GM19438 (cell line): ENCODE measurements at regions not wholly inside any gene's neighbourhood (a gene's known extent, or its start where the extent isn't known, plus 50 kb on each side); places are given as distances from the start of the nearest gene placed in this dataset.
"Not testable (repeated sequence)": the region's sequence is repeated elsewhere in the genome, so short reads cannot be mapped to it uniquely, and the experiment has no call there.

Source experiments
- ATAC-seq: cut with Tn5 transposase; IDR thresholded peaks from one replicate; pipeline ENCODE4 v1.9.1; 2021; ENCODE audit warnings: low read depth; ENCODE audit not compliant: unreplicated experiment

DNA sequence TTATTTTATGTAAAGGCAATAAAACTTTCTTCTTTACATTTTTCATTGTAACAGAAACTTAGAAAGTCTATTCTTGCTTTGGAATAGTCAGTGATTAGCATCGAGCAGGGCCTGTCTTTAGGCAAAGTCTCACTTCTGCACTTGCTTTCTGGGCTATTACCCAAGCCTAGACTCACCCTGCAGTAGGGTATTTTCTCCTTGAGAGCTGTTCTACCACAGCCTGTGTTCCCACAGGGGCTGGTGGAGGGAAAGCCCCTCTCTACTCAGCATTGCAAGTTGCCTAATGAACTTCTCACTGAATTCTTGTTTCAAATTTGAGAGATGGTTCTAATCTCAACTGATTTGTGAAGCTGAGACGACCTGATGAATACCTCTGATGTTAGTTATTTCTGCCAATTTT lies 111.7 kb upstream of the KLHL14 start:
- peak; percentile 70 for ATAC-seq

DNA sequence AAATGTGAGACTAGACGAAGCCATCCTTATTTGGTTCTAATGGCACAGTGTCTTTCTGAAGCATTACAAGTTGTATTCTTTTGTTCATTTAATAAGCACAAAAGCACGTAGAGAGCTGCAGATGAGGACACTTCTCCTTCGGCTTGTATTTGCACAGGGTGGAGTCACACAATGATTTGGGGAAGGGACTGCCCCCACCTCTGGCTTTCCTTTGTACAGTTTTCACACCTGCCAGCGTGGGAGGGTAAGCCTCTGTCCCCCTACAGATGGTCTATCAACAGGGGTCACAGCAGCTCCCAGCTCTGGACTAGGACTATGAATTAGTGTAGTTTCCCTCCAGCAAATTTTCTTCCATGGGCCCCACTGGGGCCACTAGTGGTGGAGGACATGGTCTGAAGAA lies 108.2 kb upstream of the KLHL14 start:
- no peak for ATAC-seq

DNA sequence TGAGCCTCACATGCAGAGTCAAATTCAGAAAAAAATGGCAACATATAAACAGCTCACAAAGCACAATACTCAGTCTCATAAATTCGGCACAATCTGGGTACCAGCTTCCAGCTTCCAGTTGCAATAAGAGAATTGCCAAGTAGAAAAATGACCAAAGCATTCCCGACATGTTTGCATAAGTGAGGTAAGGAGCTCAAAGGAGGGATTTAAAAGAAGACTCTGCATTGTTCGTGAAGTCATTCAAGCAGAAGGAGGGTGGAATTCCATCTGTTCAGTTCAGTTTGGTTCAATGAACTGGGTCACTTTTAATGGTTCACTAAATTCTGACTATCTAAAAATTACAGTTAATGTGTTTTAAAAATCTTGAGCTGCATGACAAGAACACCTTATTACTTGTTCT lies 106.7 kb upstream of the KLHL14 start:
- ATAC-seq = no peak

DNA sequence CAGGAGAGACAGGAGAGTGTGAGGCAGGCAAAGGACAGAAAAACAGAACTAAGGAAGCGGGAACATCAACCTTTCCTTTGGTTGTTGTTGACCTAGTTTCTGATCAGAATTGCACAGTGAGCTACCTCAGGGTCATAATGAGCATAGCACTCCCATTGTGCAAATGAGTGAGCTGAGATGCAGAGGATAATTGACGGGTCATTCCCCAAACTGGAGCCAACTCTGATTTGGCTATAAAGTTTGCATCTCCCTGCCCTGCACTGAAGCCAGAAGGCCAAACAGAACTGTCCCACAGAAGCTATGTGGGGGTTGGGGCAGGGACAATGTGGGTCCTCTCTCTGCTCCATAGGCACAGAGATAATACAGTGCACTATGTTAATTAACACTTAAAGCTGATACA lies 105.6 kb upstream of the KLHL14 start:
- no peak for ATAC-seq

DNA sequence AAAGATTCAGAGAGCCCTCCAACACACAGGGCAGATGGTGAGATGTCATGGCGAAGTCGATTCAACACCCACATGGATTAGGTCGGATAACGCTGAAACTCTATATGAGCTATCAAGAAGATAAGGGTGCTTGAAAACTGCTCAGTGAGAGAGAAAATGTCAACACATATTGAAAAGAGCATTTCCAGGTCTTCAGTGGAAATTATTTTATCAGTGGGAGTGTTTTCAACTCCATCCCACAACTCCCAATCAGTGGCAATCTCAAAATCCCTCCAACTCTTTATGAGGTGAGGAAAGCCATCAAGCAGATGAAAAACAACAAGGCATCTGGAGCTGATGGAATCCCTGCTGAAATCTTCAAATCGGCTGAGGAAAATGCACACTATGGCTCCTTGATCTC lies 104.5 kb upstream of the KLHL14 start:
- ATAC-seq = no peak

DNA sequence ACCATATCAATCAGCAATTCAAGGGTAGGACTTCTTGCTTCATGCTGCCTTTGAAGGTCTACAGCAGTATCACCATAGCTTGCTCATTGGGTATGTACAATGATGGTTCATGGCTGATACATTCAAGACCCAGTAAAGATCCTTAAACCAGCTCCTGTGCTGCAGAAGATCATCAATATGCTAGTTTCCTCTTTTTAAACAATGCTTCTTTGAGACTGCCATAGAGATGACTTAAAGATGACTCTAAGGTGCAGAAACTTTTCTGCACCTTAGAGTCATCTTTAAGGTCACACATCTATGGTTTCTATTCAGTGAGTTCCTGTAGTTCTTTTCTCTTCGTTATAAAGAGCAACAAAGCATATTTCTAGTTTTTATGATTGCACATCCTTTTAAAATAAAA lies 102.8 kb upstream of the KLHL14 start:
- no peak for ATAC-seq

DNA sequence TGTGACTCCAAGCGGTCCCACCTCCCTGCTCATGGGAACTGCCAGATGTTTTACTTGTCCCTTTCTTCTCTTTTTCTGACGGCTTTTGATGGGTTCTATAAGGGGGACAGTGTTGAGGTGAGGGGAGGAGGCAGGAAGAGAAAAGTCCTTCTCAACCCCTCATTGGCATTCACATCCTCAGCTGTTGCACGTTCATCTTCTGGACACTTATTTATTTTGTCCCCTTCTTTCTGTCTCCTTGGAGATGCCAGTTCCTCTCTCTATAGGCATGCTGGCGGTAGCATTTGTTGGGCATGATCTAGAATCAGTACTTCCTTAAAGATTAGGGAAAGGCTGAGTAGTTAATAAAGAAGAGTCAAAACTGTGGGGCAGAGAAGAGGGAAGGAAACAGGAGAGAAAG lies 99.0 kb upstream of the KLHL14 start:
- no peak for ATAC-seq

DNA sequence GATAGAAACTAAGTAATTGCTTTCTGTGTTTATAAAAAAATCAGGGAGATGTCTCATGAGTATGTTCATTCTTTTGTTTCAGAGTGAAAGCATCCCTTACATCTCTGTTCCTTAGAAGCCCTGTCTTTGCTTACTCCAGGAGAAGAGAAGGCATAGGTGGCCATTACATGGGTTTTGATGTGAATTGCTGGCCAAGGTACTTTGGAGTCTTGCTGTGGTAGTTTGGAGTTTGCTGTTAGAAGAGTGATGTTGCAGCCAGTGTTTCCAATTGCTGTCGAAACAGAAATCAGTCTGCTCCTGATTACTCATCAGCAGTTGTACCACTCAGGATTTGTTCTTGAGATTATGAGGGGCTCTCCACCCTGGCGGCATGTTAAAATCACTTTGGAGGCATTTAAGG lies 97.8 kb upstream of the KLHL14 start:
- ATAC-seq = no peak

DNA sequence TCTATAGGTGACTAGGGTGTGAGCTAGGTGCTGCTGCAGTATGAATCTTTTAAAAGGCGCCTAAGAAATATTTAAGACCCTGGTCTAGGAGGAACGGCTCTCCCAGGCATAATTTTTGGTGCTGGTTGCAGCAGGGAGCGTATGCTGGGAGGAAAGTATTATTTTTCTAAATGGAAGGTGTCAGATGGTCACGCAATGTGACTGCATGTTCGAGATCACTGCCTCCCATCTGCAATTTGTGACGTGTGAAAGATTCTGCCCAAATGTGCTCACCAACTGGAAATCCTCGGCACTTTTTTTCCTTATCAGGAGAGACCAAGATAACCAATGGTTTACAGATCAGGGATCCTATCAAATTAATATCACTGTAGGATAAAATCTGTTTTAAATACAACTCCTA lies 95.6 kb upstream of the KLHL14 start:
- no peak for ATAC-seq

DNA sequence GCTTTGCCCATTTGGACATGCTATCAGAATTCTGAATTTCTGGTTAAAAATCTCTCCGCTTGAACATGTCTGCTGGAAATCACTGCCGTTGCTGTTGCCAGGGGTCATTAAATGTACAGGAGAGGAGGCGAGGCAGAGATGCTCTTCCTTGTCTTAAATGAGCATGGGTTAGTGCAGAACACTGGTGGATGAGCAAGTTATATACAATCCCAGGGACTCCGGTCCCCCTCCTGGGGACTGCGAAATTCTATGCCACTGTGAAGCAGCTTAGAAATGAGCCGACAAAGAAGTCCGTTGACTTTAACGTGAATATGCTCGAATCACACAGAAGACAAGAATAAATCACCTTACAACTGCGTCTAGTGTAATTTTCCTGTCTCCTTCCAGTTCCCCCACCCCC lies 95.1 kb upstream of the KLHL14 start:
- ATAC-seq = no peak

DNA sequence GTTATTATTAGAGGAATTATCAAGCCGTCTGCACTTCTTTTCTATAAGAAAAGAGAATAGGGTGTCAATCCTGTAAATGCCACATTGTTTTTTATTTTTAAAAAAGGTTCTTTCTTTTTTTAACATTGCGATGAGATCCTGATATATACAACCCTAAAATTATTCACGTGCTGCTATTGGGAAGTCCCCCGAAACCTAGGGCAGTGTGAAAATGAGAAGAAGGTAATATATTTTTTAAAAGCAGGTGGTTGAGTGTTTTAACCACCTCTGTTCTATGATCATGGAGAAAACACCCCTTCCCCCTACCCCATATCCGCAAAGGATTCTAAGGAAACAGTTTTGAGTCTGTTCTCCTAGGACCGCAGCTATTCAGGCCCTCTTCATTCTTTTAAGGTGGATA lies 94.5 kb upstream of the KLHL14 start:
- ATAC-seq = no peak

DNA sequence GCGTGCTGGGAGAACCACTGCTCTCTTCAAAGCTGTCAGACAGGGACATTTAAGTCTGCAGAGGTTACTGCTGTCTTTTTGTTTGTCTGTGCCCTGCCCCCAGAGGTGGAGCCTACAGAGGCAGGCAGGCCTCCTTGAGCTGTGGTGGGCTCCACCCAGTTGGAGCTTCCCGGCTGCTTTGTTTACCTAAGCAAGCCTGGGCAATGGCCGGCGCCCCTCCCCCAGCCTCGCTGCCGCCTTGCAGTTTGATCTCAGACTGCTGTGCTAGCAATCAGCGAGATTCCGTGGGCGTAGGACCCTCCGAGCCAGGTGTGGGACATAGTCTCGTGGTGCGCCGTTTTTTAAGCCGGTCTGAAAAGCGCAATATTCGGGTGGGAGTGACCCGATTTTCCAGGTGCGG lies 89.2 kb upstream of the KLHL14 start:
- not testable (repeated sequence) for ATAC-seq

DNA sequence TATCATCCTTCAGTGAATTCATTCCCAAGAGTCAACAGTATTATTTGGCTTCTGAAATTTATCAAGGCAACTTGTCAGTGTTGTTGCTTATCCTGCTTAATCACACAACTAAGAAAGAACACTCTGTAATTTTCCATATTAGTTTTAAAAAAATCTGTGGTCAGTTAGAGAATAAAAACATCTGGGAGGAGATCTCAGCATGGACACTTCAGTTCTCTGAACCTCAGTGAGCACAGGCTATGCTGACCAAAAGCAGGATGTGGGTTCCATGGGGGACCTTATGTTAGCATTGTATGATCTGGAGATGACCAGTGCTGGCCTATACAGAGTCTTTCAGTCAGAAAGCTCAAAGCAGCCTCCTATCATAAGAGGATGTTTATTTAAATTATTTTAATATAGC lies 79.1 kb upstream of the KLHL14 start:
- no peak for ATAC-seq

DNA sequence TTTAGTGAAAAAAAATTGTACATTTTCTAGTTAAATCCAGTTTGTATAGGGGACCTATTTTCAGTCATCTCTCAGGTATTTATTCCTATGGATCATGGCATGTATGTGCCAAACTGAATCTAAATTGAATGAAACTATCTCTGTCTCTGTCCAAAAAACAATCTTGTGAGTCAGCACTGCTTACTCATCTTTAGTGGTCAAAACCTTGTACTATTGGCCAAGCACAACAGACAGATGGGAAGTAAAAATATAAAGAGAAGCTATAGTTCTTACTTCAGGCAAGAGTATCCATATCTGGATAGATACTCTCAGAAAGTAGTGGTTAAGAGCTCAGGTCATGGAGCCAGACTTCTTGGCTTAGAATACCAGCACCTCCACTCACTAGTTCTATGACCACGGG lies 76.0 kb upstream of the KLHL14 start:
- ATAC-seq = no peak

DNA sequence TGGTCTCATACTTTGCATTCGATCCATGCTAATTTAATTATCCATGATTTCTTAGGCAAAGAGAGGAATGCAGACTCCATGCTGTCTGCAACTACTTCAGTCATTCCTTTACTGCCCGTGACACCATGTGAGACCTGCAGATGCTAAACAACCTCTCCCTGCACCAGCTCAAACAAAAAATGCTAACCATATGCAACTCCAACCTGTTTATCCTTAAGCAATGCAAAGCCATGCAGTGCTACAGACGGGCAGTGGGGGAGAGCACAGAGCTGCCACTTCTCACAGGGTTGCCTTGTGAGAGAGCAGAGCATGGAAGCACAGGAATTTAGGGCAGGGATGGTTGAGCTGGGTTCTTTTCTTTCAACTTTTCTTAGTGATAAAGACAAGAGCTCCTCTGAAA lies 74.9 kb upstream of the KLHL14 start:
- no peak for ATAC-seq

DNA sequence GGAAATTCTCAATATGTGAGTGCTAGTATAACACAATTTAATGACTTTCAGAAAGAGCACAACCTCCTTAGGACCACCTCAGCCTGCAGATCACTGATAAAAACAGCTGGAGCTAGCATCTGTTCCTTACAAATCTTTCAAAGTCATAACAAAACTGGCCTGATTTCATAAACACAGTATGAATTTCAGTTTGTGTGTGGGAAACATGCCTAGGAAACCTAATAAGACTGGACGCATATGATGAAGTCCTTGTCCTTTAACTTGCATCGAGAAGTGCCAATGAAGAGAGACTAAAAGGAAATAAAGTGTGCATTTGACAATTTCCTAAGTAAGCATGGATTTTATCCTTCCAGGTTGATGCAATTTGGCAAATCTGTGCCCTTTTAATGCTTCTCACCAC lies 74.1 kb upstream of the KLHL14 start:
- no peak for ATAC-seq

DNA sequence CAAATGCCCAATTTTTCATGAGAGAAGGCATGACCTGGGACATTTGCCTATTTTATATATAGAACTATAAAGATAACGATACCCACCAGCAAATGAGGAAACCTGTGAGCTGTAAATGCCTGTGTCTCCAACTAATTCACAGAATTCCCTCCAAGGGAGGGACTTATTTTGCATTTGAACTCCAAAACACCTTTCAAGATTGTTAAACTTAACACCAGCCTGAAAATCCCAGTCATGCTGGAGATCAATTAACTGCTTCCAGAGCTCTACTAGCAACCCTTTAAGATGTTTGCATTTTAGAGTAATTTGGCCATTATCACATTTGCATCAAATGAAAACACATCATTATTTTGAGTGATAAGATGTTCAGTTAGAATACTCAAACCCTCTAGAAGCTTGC lies 68.1 kb upstream of the KLHL14 start:
- no peak for ATAC-seq

DNA sequence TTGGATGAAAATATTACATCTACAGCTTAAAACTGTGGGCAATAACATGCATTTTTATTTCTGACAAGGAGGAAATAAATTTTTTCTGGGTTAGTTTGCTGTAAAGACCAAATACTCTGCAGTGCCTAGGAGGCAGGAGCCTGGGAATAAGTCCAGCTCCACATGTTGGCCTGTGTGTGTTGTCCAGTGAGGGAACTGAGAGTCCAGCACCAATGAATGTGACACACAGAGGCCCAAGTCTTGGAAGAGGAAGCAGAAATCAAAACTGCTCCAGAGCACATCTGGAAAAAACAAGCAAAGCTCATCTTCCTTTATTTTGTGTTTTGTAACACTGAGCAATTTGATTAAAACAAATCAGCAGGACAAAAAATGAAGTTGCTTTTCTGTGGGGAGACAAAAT lies 63.1 kb upstream of the KLHL14 start:
- no peak for ATAC-seq

DNA sequence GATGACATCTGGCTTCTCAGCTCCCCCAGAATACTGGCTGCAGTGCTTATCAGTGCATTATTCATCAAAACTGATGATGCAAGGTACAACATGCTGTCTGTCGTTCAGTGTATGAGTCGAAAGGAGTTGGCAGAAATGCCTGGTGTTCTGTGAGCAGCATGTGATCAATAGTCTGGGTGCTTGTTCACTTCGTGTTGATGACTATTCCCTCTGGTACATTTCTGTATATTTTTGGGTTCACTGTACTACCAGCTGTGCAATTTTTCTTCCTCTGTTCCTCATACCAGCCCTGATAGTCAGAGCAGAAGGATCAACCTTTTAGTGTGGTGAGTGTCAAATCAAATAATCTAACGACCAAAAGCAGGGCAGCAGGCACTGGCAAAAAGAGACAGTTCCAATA lies 59.0 kb upstream of the KLHL14 start:
- no peak for ATAC-seq

DNA sequence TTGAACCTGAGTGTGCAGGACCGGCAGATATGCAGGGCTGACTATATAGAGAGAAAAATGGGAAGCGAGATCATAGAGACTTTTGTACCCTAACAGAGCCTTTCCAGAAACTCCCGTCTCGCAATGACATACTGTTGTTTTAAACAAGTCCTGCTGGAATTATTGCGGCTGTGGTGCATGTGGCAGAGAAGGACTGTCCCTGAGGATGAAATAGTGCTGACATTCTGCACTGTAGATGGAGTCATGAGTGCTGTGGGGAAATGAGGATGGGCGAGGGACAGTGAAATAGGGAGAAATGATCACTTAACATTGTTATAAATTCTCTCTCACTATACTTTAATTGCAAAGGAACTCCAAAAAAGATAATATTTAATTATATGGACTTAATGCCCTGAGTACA lies 50.4 kb upstream of the KLHL14 start:
- ATAC-seq = no peak
